OCI-LY1 (cell line): ENCODE measurements at regions not wholly inside any gene's neighbourhood (a gene's known extent, or its start where the extent isn't known, plus 50 kb on each side); places are given as distances from the start of the nearest gene placed in this dataset.

Experiments
- H2AFZ ChIP-seq: fragments of 200-600 bp; sonication (generic), shearing (Covaris generic); 2 replicates; pipeline ENCODE4 v1.6.0; 2014; ENCODE audit warnings: antibody characterized with exemption, mild to moderate bottlenecking, low read length
- H3F3A ChIP-seq: fragments of 200-600 bp; sonication (generic), shearing (Covaris generic); 2 replicates; pipeline ENCODE4 v1.6.0; 2014; ENCODE audit warnings: mild to moderate bottlenecking, antibody characterized with exemption, low read length, moderate library complexity; ENCODE audit not compliant: insufficient read depth
- H3K27ac ChIP-seq: fragments of 200-600 bp; sonication (generic); 2 replicates; pipeline ENCODE4 v1.5.1; 2014; ENCODE audit warnings: low read length, mixed run types, mild to moderate bottlenecking, low read depth; ENCODE audit not compliant: poor library complexity, severe bottlenecking
- H3K27me3 ChIP-seq: fragments of 200-600 bp; sonication (generic); 2 replicates; pipeline ENCODE4 v1.6.0; 2014; ENCODE audit warnings: antibody characterized with exemption, mild to moderate bottlenecking, low read length, moderate library complexity; ENCODE audit not compliant: insufficient read depth
- H3K36me3 ChIP-seq: fragments of 200-600 bp; sonication (generic); 2 replicates; pipeline ENCODE4 v1.6.1; 2014; ENCODE audit warnings: mild to moderate bottlenecking, antibody characterized with exemption, low read length, moderate library complexity, mixed read lengths; ENCODE audit not compliant: insufficient read depth
- H3K4me1 ChIP-seq: fragments of 200-600 bp; sonication (generic); 2 replicates; pipeline ENCODE4 v1.5.1; 2014; ENCODE audit warnings: mild to moderate bottlenecking, low read length, moderate library complexity; ENCODE audit not compliant: insufficient read depth, severe bottlenecking
- H3K4me2 ChIP-seq: fragments of 200-600 bp; sonication (generic), shearing (Covaris generic); 2 replicates; pipeline ENCODE4 v1.6.1; 2014; ENCODE audit warnings: low read length
- H3K4me3 ChIP-seq: fragments of 200-600 bp; sonication (generic); 2 replicates; pipeline ENCODE4 v1.5.1; 2014; ENCODE audit warnings: low read length, low read depth, mild to moderate bottlenecking, mixed read lengths; ENCODE audit not compliant: poor library complexity, severe bottlenecking
- H3K79me2 ChIP-seq: fragments of 200-600 bp; shearing (Covaris generic); 2 replicates; pipeline ENCODE4 v1.6.1; 2016; ENCODE audit warnings: mixed run types, low read length, mixed read lengths; ENCODE audit not compliant: insufficient read depth
- H3K9ac ChIP-seq: fragments of 200-600 bp; sonication (generic), shearing (Covaris generic); 2 replicates; pipeline ENCODE4 v1.6.1; 2014; ENCODE audit warnings: mild to moderate bottlenecking, low read length, mixed read lengths
- H3K9me2 ChIP-seq: fragments of 200-600 bp; sonication (generic), shearing (Covaris generic); 2 replicates; pipeline ENCODE4 v1.6.1; 2014; ENCODE audit warnings: low read depth, mild to moderate bottlenecking, low read length, mixed read lengths
- H3K9me3 ChIP-seq: fragments of 200-600 bp; shearing (Covaris generic); 2 replicates; pipeline ENCODE4 v1.6.1; 2014; ENCODE audit warnings: low read length, mixed read lengths
- H4K20me1 ChIP-seq: fragments of 200-600 bp; sonication (generic), shearing (Covaris generic); 2 replicates; pipeline ENCODE4 v1.6.0; 2016; ENCODE audit warnings: mild to moderate bottlenecking, low read length; ENCODE audit not compliant: insufficient read depth
- CTCF ChIP-seq: fragments of 200-600 bp; sonication (generic), shearing (Covaris generic); IDR thresholded peaks from 2 replicates; pipeline ENCODE4 v1.5.1; 2017; ENCODE audit warnings: mild to moderate bottlenecking, antibody characterized with exemption, low read length, moderate library complexity, mixed read lengths
- EZH2 ChIP-seq: fragments of 200-600 bp; sonication (generic), shearing (Covaris generic); IDR thresholded peaks from 2 replicates; pipeline ENCODE4 v1.8.0; 2017; ENCODE audit warnings: borderline replicate concordance, mixed run types, mild to moderate bottlenecking, antibody characterized with exemption, low read length, moderate library complexity, mixed read lengths

GRCh38 chr5:74081126-74081525, 455.1 kb downstream of the ARHGEF28 start:
- Histone ChIP-seq H3K9me2 (no peaks in the 10 kb centered on the region), H3K27me3 (no peaks in the 10 kb centered on the region), H3K4me3 (no peak overlapping the region), H3K4me2 (no peak overlapping the region), H3K36me3 (no peaks in the 10 kb centered on the region), H3K79me2 (no peaks in the 10 kb centered on the region), H4K20me1 (no peaks in the 10 kb centered on the region), H3K9ac (no peak overlapping the region), H3K9me3 (no peaks in the 10 kb centered on the region), H3K27ac (no peak overlapping the region), H3K4me1 (no peaks in the 10 kb centered on the region), H2AFZ (no peak overlapping the region), H3F3A (no peaks in the 10 kb centered on the region)
- TF ChIP-seq EZH2 (no peak), CTCF (no peak)

GRCh38 chr5:74079971-74080556, 454.1 kb downstream of the ARHGEF28 start:
- H3K79me2 ChIP-seq: no peaks in the 10 kb centered on the region
- no peak for TF ChIP-seq EZH2
- TF ChIP-seq CTCF: no peak
- no peak overlapping the region for H3K4me3 ChIP-seq
- no peaks in the 10 kb centered on the region for H4K20me1 ChIP-seq
- no peak overlapping the region for H2AFZ ChIP-seq
- H3K36me3 ChIP-seq: no peaks in the 10 kb centered on the region
- no peak overlapping the region for H3K27ac ChIP-seq
- no peak overlapping the region for H3K9ac ChIP-seq
- H3K9me3 ChIP-seq: no peaks in the 10 kb centered on the region
- no peaks in the 10 kb centered on the region for H3K27me3 ChIP-seq
- H3K9me2 ChIP-seq: no peaks in the 10 kb centered on the region
- H3F3A ChIP-seq: no peaks in the 10 kb centered on the region
- no peaks in the 10 kb centered on the region for H3K4me1 ChIP-seq
- H3K4me2 ChIP-seq: no peak overlapping the region

- Histone ChIP-seq H3K79me2 (no peaks in the 10 kb centered on the region), H3K4me3 (no peak overlapping the region), H3K4me1 (no peaks in the 10 kb centered on the region), H3F3A (no peaks in the 10 kb centered on the region), H3K9me3 (no peaks in the 10 kb centered on the region), H2AFZ (no peak overlapping the region), H3K27ac (no peak overlapping the region), H3K4me2 (no peak overlapping the region), H4K20me1 (no peaks in the 10 kb centered on the region), H3K36me3 (no peaks in the 10 kb centered on the region), H3K9me2 (no peaks in the 10 kb centered on the region), H3K27me3 (no peaks in the 10 kb centered on the region), H3K9ac (no peak overlapping the region)
- TF ChIP-seq CTCF: no peak
These were observed 449.8 kb downstream of the ARHGEF28 start for GRCh38 chr5:74075501-74076484.
